OCI-LY3 (cell line): ENCODE measurements at regions not wholly inside any gene's neighbourhood (a gene's known extent, or its start where the extent isn't known, plus 50 kb on each side); places are given as distances from the start of the nearest gene placed in this dataset.

Experiments
- CTCF ChIP-seq: fragments of 200-600, 300-600 bp; sonication (generic); IDR thresholded peaks from 2 replicates; pipeline ENCODE4 v1.5.1; 2014; ENCODE audit warnings: antibody characterized with exemption, low read length, low read depth
- EZH2phosphoT487 ChIP-seq: fragments of 200-600 bp; shearing (Covaris generic); IDR thresholded peaks from 2 replicates; pipeline ENCODE4 v1.6.1; 2018; ENCODE audit warnings: antibody characterized with exemption, mixed run types, low read depth

- no peak for TF ChIP-seq CTCF
- no peak for TF ChIP-seq EZH2phosphoT487
Observed at GRCh38 chr16:49018259-49018931, 263.2 kb downstream of the CBLN1 start.
